Mesenchymal stem cell (in vitro differentiated cells and primary cell): ENCODE measurements at regions not wholly inside any gene's neighbourhood (a gene's known extent, or its start where the extent isn't known, plus 50 kb on each side); places are given as distances from the start of the nearest gene placed in this dataset.

Experiments used
- DNase-seq: peaks from one replicate; pipeline ENCODE4 v3.0.0-alpha.2; 2013
- H2AFZ ChIP-seq: one replicate; pipeline ENCODE4 v1.6.1; 2013; ENCODE audit warnings: low read depth, mild to moderate bottlenecking, control low read depth, inconsistent platforms, low read length, moderate library complexity
- H2AK5ac ChIP-seq: 2 replicates; pipeline ENCODE4 v1.6.1; 2013; ENCODE audit warnings: low read length, moderate library complexity, mild to moderate bottlenecking, inconsistent platforms; ENCODE audit not compliant: severe bottlenecking
- H2BK120ac ChIP-seq: one replicate; pipeline ENCODE4 v1.6.1; 2013; ENCODE audit warnings: low read depth, mild to moderate bottlenecking, inconsistent platforms, low read length, moderate library complexity
- H2BK12ac ChIP-seq, 2 experiments: one replicate each; pipeline ENCODE4 v1.6.1; 2013; ENCODE audit warnings: inconsistent platforms in 2 of 2, low read length in 2 of 2, mild to moderate bottlenecking in 2 of 2, moderate library complexity in 2 of 2, control low read depth in 1 of 2
- H2BK15ac ChIP-seq: one replicate; pipeline ENCODE4 v1.6.1; 2013; ENCODE audit warnings: mild to moderate bottlenecking, low read depth, inconsistent platforms; ENCODE audit not compliant: poor library complexity, severe bottlenecking
- H2BK5ac ChIP-seq: 2 replicates; pipeline ENCODE4 v1.6.1; 2013; ENCODE audit warnings: low read depth, mild to moderate bottlenecking, low read length, control low read depth, inconsistent platforms; ENCODE audit not compliant: poor library complexity, severe bottlenecking
- H3K14ac ChIP-seq, 2 experiments: one replicate each; pipeline ENCODE4 v1.6.1; 2013; ENCODE audit warnings: inconsistent platforms in 2 of 2, low read length in 2 of 2, control low read depth in 1 of 2, mild to moderate bottlenecking in 1 of 2, moderate library complexity in 1 of 2
- H3K18ac ChIP-seq, 2 experiments: one replicate each; pipeline ENCODE4 v1.6.1; 2013; ENCODE audit warnings: inconsistent platforms in 2 of 2, low read length in 2 of 2, control low read depth in 1 of 2, low read depth in 1 of 2, mild to moderate bottlenecking in 1 of 2
- H3K23ac ChIP-seq, 2 experiments: one replicate each; pipeline ENCODE4 v1.6.1; 2013; ENCODE audit warnings: inconsistent platforms in 2 of 2, low read length in 2 of 2, mild to moderate bottlenecking in 2 of 2, moderate library complexity in 2 of 2, control low read depth in 1 of 2
- H3K27ac ChIP-seq: 2 replicates; pipeline ENCODE4 v1.5.1; 2013; ENCODE audit warnings: mild to moderate bottlenecking, moderate library complexity, low read length, control low read depth, inconsistent platforms; ENCODE audit not compliant: poor library complexity, severe bottlenecking
- H3K27me3 ChIP-seq, 2 experiments: 2 replicates each; pipeline versions ENCODE4 v1.6.1 to v1.7.0; 2013; ENCODE audit warnings: low read length in 2 of 2, mild to moderate bottlenecking in 2 of 2, moderate library complexity in 2 of 2, control low read depth in 1 of 2, inconsistent platforms in 1 of 2; ENCODE audit not compliant: control insufficient read depth in 1 of 2, insufficient read depth in 1 of 2
- H3K36me3 ChIP-seq, 2 experiments: 2 replicates each; pipeline versions ENCODE4 v1.6.1 to v1.7.0; 2013; ENCODE audit warnings: low read length in 2 of 2, control low read depth in 1 of 2, inconsistent platforms in 1 of 2, low read depth in 1 of 2, mild to moderate bottlenecking in 1 of 2; ENCODE audit not compliant: insufficient read depth in 2 of 2, control insufficient read depth in 1 of 2
- H3K4ac ChIP-seq, 2 experiments: one replicate each; pipeline ENCODE4 v1.6.1; 2013; ENCODE audit warnings: inconsistent platforms in 2 of 2, low read length in 2 of 2, mild to moderate bottlenecking in 2 of 2, moderate library complexity in 2 of 2, control low read depth in 1 of 2, low read depth in 1 of 2
- H3K4me1 ChIP-seq: 2 replicates; pipeline ENCODE4 v1.6.1; 2013; ENCODE audit warnings: low read depth, low read length, control low read depth; ENCODE audit not compliant: control insufficient read depth, insufficient read depth
- H3K4me2 ChIP-seq: 2 replicates; pipeline ENCODE4 v1.6.1; 2013; ENCODE audit warnings: low read length, mild to moderate bottlenecking, inconsistent platforms; ENCODE audit not compliant: poor library complexity, severe bottlenecking
- H3K4me3 ChIP-seq, 2 experiments: 2 replicates each; pipeline versions ENCODE4 v1.5.1 to v1.7.0; 2013; ENCODE audit warnings: low read length in 2 of 2, mild to moderate bottlenecking in 2 of 2, control low read depth in 1 of 2, low read depth in 1 of 2; ENCODE audit not compliant: insufficient read depth in 1 of 2
- H3K79me1 ChIP-seq: replicated peaks from 2 replicates; pipeline ENCODE4 v1.6.1; 2013; ENCODE audit warnings: mild to moderate bottlenecking, control low read depth, low read length, inconsistent platforms; ENCODE audit not compliant: poor library complexity, severe bottlenecking
- H3K9ac ChIP-seq: 2 replicates; pipeline ENCODE4 v1.7.0; 2013; ENCODE audit warnings: mild to moderate bottlenecking, low read length, moderate library complexity
- H3K9me3 ChIP-seq: 2 replicates; pipeline ENCODE4 v1.7.0; 2013; ENCODE audit warnings: mild to moderate bottlenecking, low read length; ENCODE audit not compliant: control insufficient read depth
- H4K8ac ChIP-seq: one replicate; pipeline ENCODE4 v1.6.1; 2013; ENCODE audit warnings: inconsistent platforms, mild to moderate bottlenecking, low read length, moderate library complexity
- H4K91ac ChIP-seq: one replicate; pipeline ENCODE4 v1.6.1; 2013; ENCODE audit warnings: mild to moderate bottlenecking, low read length, inconsistent platforms
- WGBS: methylation state at CpG from one replicate; pipeline ENCODE4 v1.1.7; 2013; ENCODE audit warnings: mixed read lengths; 5-methylcytosine and 5-hydroxymethylcytosine counted together

GRCh38 chr7:135853499-135853898 is 104.9 kb upstream of the FAM180A start:
- H4K91ac ChIP-seq = no peak overlapping the region
- no peak overlapping the region for H2BK5ac ChIP-seq
- no peak overlapping the region for H3K4me2 ChIP-seq
- H2AK5ac ChIP-seq = no peak overlapping the region
- H3K4me1 ChIP-seq = peaks cover 2% of the 10 kb centered on the region
- WGBS = 14% methylated on average over 1 of the region's 2 CpGs
- H3K36me3 ChIP-seq = no peaks in the 10 kb centered on the region
- H3K9ac ChIP-seq = no peak overlapping the region
- no peak overlapping the region for H4K8ac ChIP-seq
- no peak overlapping the region for H3K4me3 ChIP-seq
- no peak overlapping the region for H3K27ac ChIP-seq
- no peak overlapping the region for H2BK15ac ChIP-seq
- no peak overlapping the region for H3K23ac ChIP-seq
- peaks cover 0 to 5% of the 10 kb centered on the region in 2 experiments for H3K27me3 ChIP-seq
- no peaks in the 10 kb centered on the region for H3K79me1 ChIP-seq
- H2BK120ac ChIP-seq = no peak overlapping the region
- H3K18ac ChIP-seq = no peak overlapping the region
- H3K4ac ChIP-seq = no peak overlapping the region
- H2AFZ ChIP-seq = no peak overlapping the region
- H3K14ac ChIP-seq = no peak overlapping the region
- H3K9me3 ChIP-seq = no peaks in the 10 kb centered on the region
- DNase-seq = peak; percentile 43
- no peak overlapping the region for H2BK12ac ChIP-seq

- Histone ChIP-seq H3K4me1 (peaks cover 2% of the 10 kb centered on the region), H3K4me2 (no peak overlapping the region), H3K4ac (no peak overlapping the region), H3K14ac (no peak overlapping the region), H2BK15ac (no peak overlapping the region), H3K9ac (no peak overlapping the region), H2BK120ac (no peak overlapping the region), H2BK5ac (no peak overlapping the region), H4K91ac (no peak overlapping the region), H3K9me3 (no peaks in the 10 kb centered on the region), H3K23ac (no peak overlapping the region), H3K27me3 (peaks cover 0 to 5% of the 10 kb centered on the region in 2 experiments), H3K18ac (no peak overlapping the region), H3K36me3 (no peaks in the 10 kb centered on the region), H3K27ac (no peak overlapping the region), H2BK12ac (no peak overlapping the region), H3K79me1 (no peaks in the 10 kb centered on the region), H3K4me3 (no peak overlapping the region), H2AK5ac (no peak overlapping the region), H2AFZ (no peak overlapping the region), H4K8ac (no peak overlapping the region)
- 89% methylated on average over 2 of the region's 3 CpGs for WGBS
- no peak for DNase-seq
These were observed 104.4 kb upstream of the FAM180A start for GRCh38 chr7:135853008-135853407.

- H2BK5ac ChIP-seq = no peak overlapping the region
- H3K14ac ChIP-seq = no peak overlapping the region
- no peaks in the 10 kb centered on the region for H3K36me3 ChIP-seq
- DNase-seq = no peak
- no CpG with 5 or more reads among the region's 2 CpGs for WGBS
- no peaks in the 10 kb centered on the region for H3K4me1 ChIP-seq
- no peak overlapping the region for H3K27ac ChIP-seq
- H2BK12ac ChIP-seq = no peak overlapping the region
- no peak overlapping the region for H3K18ac ChIP-seq
- H3K9ac ChIP-seq = no peak overlapping the region
- no peak overlapping the region for H3K4ac ChIP-seq
- H3K79me1 ChIP-seq = no peaks in the 10 kb centered on the region
- no peak overlapping the region for H2BK120ac ChIP-seq
- H3K23ac ChIP-seq = no peak overlapping the region
- H2AFZ ChIP-seq = no peak overlapping the region
- H4K8ac ChIP-seq = no peak overlapping the region
- no peak overlapping the region for H3K4me3 ChIP-seq
- H2BK15ac ChIP-seq = no peak overlapping the region
- no peak overlapping the region for H2AK5ac ChIP-seq
- H3K9me3 ChIP-seq = no peaks in the 10 kb centered on the region
- H4K91ac ChIP-seq = no peak overlapping the region
- no peaks in the 10 kb centered on the region for H3K27me3 ChIP-seq
- H3K4me2 ChIP-seq = no peak overlapping the region
These were observed 98.6 kb upstream of the FAM180A start for GRCh38 chr7:135847242-135847641.

GRCh38 chr7:135846339-135846738 is 97.7 kb upstream of the FAM180A start:
- WGBS = 85% methylated on average over 5 of the region's 5 CpGs
- Histone ChIP-seq H3K23ac (no peak overlapping the region), H2AFZ (no peak overlapping the region)

More at GRCh38 chr7:135846339-135846738, 97.7 kb upstream of the FAM180A start:
- Histone ChIP-seq H3K36me3 (no peaks in the 10 kb centered on the region), H3K4me2 (no peak overlapping the region), H3K9me3 (no peaks in the 10 kb centered on the region), H2BK120ac (no peak overlapping the region), H3K27me3 (no peaks in the 10 kb centered on the region), H2AK5ac (no peak overlapping the region), H3K27ac (no peak overlapping the region), H4K8ac (no peak overlapping the region), H2BK12ac (no peak overlapping the region), H3K14ac (no peak overlapping the region), H4K91ac (no peak overlapping the region), H3K79me1 (no peaks in the 10 kb centered on the region), H3K9ac (no peak overlapping the region), H2BK15ac (no peak overlapping the region), H3K4me3 (no peak overlapping the region), H3K18ac (no peak overlapping the region), H2BK5ac (no peak overlapping the region), H3K4me1 (no peaks in the 10 kb centered on the region), H3K4ac (no peak overlapping the region)
- DNase-seq = no peak
